COLO829 (cell line): ENCODE measurements at regions not wholly inside any gene's neighbourhood (a gene's known extent, or its start where the extent isn't known, plus 50 kb on each side); places are given as distances from the start of the nearest gene placed in this dataset.
A peak's percentile ranks its signal among the peaks of the same experiment; 100 is the strongest.
"Not testable (repeated sequence)": the region's sequence is repeated elsewhere in the genome, so short reads cannot be mapped to it uniquely, and the experiment has no call there.

Source experiments
- DNase-seq: peaks from one replicate; pipeline ENCODE4 v3.0.0; 2012; ENCODE audit warnings: low spot score

DNA sequence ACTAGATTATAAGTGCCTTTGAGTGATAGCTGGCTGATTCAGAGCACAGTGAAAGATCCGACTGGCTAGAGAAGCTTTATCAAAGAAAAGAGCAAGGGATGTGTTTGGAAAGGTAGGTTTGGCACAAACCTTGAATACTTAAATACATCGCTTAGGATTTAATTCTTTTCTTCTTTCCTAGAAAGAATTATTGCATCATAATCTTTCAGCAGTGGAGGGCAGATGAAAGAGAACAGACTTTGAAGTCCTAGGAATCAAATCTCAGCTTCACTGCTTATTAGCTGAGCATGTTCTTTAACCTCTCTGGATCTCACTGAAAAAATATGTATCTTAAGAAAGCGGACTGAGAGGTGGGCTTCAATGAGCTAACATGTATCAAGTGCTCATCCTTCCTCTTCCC is 122.8 kb downstream of the ZNF365 start:
- no peak for DNase-seq

DNA sequence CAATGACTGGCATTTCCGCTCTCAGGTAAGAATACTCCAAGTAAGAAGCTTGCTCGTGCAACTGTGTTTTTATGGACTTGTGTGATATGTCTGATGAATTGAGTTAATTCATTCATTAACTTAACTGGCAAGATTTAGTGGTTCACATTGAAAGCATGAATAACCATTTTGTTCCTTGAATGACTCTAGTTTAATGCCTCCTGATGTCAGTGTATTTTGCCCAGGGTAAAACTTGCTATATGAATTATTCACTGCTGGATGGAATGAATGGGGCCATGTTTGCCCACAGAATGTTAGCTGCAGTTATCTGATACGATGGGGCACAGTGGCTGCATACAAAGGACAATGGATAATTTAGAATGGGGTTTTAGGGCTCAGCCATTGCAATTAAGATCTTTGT is 124.1 kb downstream of the ZNF365 start:
- peak; percentile 67 for DNase-seq

DNA sequence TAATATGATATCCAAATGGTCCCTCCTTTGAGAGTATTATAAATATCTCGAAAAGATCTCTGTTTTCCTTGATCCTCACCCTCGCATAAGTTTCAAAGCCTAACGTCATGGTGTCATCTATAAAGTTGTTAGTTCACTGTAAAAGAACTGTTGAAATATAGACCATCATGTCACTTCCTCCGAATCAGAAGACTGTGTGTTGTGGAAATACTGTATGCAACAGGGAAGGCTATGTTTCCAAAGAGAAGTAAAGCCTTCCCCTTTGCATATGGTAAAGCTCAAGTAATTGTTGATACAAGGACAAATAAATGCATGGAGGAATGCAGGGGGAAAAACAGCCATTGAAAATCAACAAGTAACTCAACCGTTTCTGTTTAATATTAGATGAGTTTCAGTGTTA is 125.9 kb downstream of the ZNF365 start:
- not testable (repeated sequence) for DNase-seq

DNA sequence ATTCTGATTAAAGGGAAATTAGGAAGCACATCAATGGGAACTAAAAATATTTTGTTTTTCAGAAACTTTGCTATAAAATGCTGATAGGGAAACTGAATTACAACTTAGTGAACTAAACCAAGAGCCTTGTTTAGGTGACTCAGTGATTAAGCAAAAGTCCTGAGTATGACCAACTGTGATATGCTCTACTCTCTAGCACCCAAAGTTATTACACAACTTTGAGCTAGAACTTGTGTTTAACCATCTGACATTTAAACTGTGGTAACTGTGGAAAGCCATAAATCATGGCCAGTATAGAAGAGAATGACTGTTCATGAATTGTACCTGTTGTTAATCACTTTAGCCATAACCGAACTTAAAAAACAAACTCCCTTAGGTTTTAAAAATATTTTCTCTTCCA is 127.4 kb downstream of the ZNF365 start:
- no peak for DNase-seq

DNA sequence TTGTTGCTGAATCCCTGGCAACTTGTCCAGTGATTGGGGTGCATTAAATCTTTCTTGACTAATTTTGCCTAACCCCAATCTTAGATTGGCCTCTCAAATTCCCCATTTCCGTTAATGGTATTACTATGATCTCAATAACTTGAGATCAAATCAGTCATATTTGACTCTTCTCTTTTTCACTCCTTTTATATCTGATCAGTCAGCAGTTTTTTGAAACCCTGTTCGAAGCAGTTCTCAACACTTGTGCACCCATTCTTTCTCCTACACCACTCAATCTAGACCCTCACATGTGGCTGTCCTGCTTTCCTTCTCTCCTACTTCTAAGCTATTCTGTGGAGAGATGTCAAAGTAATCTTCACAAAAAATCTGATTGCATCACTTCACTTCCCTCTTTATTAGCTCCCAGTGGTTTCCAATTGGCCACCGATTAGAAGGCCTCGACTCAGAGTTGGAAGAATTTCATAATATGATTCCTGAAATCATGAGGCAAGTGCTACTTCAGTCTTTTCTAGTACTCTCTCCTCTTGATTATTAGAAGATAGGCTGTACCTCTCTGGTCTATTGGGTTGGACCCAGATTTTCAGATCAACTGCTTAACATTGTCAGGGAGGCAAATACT is 128.9 kb downstream of the ZNF365 start:
- DNase-seq: no peak

DNA sequence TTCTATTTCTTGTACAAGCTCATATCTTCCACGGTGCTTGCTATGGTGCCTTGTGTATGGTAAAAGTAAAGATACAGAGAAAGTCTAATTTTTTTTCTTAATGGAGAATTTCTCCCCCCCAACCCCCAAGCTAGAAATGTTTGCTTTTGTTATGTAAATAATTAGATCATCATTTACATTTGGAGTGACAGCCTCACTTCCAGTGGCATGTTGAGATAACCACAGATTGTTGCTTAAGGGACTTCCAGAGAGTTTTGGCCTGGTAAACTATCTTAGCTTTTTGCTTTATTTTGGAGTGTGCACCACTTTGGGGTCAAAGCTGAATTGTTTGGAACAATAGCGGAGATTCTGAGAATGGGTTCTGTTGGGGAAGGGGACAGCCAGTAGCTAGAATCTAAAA is 129.7 kb downstream of the ZNF365 start:
- DNase-seq: no peak

DNA sequence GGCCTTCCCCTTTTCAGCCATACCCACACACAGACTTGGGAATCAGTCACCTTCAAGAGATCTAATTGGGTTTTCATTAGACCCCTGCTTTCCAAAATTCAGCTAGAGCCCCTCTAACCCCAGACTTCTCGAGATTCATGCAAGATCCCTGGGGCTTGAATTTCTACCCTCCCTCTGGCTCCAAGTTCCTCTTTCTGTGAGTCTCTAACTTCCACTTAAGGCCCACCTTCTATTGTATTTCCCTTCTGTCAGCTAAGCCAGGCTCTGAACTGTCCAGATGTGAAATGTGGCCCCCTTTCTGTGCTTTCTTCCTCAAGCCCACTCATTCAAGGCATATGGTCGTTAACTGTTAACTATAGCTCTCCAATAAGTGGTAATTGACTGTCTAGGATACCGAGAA is 132.2 kb downstream of the ZNF365 start:
- DNase-seq: no peak

DNA sequence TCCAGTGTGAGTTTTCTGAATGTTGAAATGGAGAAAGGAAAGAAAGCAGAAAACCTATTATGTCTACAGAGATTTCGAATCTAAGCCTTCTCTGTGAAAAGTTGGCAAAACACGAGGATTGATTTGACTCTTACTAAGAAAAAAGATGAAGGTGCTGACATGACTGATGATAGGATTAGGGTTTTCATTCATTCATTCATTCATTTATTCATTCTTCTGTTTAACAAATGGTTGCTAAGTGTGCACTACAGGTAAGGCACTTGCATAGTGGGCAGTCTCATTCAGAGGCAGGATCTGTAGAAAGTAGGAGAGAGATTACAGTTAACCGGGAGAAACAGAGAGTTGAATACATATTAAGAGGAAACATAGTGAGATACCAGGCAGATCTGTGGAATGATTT is 137.1 kb downstream of the ZNF365 start:
- no peak for DNase-seq

DNA sequence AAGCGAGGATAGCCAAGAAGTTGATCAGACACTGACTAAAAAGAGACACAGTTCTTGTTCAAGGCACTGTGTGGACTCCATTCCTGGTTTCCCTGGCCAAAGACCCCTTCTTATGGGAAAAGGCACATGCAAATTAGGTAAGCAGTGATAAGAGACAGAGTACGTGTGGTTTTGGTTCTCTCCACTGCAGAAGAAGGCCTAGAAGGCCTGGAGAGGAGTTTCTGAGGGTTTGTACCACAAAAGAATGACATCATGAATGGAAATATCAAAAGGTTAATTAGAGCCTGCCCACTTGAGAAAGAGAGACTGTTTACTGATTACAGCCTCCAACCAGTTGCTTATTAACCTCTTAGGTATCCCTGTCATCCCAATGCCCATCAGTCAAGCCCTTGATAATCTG is 137.5 kb downstream of the ZNF365 start:
- DNase-seq: no peak

DNA sequence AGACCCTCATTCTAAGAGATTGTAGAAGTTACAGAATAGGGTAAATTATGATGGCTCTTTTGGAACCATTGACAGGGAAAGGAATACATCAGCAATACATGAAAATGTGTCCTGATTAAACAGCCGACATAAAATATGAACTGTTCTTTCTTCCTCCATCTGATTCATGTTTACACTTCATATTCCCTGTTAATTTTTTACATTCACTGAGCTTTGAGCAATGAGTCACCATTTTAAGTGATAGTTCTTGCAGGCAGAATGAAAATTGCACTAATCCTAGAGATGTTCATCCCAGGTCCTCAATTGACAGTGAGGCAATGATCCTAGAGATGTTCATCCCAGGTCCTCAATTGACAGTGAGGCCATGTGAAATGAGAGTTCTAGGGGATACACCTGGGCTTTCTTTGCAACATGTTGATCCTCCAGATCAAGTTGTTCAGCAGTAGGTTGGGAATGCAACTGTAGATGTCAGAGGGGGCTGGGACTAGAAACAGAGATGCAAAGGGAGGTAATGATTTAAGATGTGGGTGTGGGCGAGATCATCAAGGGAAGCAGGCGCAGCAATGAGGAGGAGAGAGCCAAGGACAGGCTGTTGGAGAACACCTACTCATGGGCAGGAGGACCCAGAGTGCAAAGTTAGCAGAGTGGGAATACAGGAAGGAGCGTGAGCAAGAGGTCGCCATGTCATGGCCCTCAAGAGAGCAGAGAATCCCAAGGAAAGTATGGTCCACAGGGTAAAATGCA is 138.7 kb downstream of the ZNF365 start:
- no peak for DNase-seq

DNA sequence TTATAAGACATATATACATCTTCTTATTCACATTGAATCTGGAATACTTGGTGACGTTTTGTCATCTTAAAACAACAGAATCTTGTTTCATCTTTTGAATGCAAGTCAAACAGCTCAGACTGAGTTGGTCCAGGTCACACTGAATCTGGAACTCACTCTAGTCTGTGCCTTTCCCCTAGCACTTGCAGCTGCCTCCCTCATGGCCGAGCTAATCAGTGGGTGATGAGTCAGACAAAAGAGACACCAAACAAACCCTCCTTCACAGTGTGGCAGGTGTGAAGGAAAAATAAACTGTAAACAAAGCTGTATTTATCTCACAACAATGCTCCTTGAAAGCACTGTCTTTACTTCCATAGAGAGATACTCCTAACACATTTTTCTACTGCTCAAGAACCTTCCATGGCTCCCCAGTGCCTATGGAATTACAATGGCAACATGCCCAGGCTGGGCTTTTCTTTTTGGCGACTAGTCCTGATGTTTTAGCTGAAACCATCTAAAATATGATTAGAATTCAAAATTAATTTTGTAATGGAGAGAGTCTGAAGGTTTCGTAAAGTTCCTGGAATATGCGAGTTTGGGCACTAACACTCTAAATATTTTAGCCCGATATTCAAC is 140.0 kb downstream of the ZNF365 start:
- no peak for DNase-seq

DNA sequence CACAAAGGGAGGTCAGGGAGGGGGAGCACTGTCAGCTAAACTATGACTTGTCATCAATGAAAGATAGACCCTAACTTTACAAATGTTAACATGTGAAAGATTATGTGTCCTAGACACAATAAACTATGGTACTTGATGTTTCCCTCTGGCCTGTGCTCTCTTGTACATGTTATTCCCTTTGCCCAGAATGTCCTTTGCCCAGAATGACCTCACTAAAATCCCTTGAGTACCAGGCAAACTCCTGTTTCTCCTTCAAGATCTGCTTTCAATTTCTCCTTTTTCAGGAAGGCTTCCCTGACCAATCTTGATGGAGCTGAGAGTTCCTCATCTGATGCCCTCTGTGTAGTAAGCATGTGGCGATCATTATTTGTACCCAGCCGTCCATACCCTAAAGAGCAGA is 143.1 kb downstream of the ZNF365 start:
- DNase-seq: no peak

DNA sequence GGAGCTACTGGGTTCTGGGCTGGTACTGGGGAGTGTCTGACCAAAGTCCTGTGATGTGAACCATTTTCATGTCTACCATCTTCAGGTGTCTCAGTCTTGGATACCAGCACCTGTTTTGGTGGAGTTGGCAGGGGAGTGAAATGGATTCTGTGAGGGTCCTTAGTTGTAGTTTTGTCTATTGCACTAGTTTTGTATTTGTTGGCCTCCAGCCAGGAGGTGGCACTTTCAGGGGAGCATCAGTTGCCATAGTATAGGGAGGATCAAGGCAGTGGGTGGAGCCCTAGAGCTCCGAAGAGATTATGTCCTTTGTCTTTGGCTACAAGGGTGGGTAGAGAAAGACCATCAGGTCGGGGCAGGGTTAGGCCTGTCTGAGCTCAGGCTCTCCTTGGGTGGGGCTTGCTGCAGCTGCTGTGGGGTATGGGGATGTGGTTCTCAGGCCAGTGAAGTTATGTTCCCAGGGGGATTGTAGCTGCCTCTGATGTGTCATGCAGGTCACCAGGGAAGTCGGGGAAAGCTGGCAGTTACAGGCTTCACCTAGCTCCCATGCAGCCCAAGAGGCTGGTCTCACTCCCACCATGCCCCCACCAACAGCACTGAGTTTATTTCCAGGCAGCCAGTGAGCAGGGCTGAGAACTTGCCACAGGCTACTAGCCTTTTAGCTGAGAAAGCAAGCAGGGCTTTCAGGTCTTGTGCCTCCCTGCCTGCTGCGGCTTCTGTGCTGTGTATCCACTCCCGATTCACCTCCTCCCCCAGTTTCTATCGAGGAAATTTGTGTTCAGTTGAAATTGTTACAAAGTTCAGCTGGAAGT is 153.1 kb downstream of the ZNF365 start:
- no peak for DNase-seq

DNA sequence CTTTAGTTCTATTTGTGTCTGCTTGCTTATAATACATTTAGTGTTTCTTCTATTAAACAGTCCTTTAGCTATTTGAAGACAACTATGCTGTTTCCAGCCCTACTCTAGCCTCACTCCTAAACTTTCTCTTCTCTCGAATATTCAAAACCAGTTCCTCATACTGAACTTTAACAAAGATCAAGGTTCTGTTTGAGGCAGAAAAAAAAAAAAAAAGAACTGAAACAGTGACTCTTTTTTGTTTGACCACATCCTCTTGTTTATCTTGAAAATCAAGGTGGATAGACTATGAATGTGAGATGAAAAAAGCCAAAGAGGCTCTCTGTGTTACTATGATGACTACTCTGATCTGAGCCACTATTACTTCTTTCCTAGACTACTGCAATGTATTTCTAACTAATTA is 154.3 kb downstream of the ZNF365 start:
- peak; percentile 1 for DNase-seq

DNA sequence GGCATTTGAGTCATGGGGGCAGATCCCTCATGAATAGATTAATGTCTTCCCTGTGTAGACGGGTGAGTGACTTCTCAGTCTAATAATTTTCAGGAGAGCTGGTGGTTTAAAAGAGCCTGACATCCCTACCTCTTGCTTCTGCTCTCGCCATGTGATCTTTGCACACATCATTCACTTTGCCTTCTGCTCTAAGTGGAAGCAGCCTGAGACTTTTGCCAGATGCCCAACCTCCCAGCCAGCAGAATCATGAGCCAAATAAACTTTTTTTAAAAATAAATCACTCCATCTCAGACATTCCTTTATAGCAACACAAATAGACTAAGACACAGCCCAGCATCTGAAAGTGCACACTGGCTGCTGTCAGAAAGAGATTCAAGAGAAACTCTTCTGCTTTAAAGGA is 155.2 kb downstream of the ZNF365 start:
- no peak for DNase-seq

DNA sequence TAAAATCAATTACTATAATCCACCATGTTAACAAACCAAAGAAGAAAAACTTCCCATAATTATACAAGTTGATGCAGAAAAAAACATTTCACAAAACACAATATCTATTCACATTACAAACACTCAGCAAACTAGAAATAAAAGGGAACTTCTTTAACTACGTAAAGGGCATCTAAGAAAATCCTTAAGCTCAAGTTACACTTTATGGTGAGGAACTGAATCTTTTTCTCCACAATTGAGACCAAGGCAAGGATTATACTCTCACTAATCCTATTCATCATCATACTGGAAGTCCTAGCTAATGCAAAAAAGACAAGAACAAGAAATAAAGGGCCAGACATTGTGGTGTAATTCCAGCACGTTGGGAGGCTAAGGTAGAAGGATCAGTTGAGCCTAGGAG is 159.9 kb downstream of the ZNF365 start:
- DNase-seq: no peak

DNA sequence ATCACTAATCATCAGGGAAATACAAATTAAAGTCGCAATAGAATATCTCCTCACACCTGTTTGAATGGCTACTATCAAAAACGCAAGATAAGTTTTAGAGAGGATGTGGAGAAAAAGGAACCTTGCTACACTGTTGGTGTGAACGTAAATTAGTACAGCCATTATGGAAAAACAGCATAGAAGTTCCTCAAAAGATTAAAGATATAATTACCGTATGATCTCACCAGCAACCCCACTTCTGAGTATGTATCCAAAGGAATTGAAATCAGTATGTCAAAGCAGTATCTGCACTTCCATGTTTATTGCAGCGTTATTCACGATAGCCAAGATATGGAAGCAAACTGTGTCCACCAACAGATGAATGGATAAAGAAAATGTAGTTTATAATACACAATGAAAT is 164.4 kb downstream of the ZNF365 start:
- DNase-seq: no peak

DNA sequence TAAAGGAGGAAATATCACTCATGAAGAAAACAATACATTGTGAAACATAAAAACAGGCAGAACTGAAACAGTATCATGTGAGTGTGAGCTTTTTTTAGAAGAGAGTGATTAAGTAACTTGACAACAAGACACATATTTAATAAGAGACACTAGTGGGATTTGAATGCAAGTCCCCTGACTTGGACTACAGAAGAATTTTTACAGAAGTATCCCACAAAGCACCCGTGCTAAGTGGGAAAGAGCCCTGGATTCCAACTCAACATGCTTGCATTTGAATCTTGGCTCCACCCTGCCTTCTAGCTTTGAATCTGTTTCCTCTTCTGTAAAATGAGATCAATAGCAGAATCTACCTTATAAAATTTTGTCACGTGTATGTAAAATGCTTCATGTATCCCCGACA is 166.2 kb downstream of the ZNF365 start:
- no peak for DNase-seq

DNA sequence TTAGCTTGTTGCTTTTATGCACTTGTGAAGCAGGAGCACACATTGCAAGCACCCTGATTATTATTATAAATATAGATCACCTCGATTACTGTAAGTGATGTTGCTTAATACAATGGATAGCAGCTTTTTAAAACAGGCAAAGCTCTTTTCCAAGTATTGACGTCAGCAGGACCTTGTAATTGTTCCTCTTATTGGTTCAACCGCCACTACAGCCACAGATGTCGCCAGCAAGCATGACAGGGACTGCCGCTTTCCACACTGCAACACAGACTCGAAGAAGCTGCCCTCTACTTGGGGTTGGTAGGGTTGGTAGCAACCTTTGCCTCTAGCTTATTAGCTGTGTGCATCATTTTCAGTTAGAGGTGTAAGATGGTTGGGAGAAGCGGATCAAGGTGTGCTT is 167.6 kb downstream of the ZNF365 start:
- DNase-seq: no peak

DNA sequence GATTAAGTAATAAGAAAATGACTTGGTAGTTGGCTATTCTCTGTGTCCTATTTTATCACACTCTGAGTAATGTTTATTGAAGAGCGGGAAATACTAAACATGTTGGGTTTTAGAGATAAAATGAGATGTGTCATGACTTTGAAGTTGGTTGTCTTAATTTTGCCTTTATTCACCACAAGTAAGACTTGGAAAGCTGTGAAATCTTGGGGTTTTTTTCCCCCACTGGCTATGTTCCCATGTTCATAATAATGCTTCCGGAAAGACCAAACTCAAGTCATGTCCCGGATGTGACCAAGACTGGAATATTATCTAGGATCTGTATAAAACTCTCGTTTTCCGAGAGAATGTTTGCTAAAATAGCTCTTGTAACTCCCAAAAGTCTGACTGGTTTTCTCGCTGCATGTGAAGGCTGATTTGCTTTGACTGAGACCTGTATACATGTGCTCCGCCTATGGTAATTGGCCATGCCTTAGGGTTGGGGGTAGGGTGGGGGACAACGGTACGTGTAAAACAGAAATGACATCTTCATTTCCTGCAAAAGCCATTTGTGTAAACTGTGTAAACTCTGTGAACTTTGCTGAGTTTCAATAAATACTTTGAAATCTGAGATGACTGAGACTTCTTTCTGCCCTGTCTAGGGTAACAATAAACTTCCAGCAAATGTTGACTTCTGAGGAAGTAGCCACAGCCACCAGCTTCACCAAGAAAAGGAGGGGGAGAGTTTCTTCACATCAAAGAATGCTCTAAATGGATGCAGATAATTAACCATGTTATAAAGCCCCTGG is 169.6 kb downstream of the ZNF365 start:
- DNase-seq: no peak

DNA sequence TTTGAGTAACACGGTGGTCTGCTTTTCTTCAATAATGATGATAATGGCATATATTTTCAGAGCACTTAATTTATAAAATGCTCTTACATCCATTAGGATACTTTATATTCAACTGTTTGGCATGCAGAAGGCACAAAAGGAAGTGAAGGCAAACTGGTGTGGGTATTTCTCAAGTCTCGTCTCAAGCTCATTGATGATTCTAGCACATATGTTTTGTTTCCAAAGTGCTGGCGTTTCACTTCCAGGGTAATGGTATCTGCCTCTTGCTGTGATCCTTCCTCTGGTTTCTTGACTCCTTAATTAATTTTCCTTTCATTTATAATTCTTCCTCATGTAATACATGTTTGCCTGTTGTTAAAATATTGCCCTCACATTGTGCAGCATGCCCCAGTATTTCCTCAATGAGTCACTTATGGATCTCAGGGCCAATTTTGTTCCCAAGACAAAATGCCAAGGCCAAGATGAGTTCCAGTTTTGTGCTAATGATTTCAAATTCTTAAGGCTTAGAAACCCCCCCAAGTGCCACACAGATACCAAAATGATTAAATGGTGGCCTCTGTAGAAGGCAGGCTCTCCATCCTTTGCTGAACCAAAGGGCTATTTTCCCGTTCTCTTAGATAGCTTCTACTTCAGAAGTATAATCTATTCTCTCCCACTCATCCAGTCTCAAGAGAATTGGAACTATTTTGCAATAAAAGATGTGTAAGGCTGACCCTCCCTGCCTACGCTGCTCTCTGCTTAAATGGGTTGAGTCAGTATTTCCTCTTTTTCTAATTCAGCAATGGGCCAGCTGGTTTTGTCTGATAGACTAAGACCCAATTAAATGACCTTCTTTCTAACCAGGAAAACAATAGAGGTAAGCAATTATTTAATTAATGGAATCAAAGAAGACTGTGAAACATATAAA is 171.2 kb downstream of the ZNF365 start:
- no peak for DNase-seq
